OCI-LY1 (cell line): ENCODE measurements at regions not wholly inside any gene's neighbourhood (a gene's known extent, or its start where the extent isn't known, plus 50 kb on each side); places are given as distances from the start of the nearest gene placed in this dataset.

Source experiments
- CTCF ChIP-seq: fragments of 200-600 bp; sonication (generic), shearing (Covaris generic); IDR thresholded peaks from 2 replicates; pipeline ENCODE4 v1.5.1; 2017; ENCODE audit warnings: mild to moderate bottlenecking, antibody characterized with exemption, low read length, moderate library complexity, mixed read lengths
- EZH2 ChIP-seq: fragments of 200-600 bp; sonication (generic), shearing (Covaris generic); IDR thresholded peaks from 2 replicates; pipeline ENCODE4 v1.8.0; 2017; ENCODE audit warnings: borderline replicate concordance, mixed run types, mild to moderate bottlenecking, antibody characterized with exemption, low read length, moderate library complexity, mixed read lengths

- TF ChIP-seq CTCF (no peak), EZH2 (no peak)
These were observed 153.1 kb upstream of the MEOX2 start for GRCh38 chr7:15839416-15840100.
